Fibroblast of the aortic adventitia (primary cell): ENCODE measurements at regions not wholly inside any gene's neighbourhood (a gene's known extent, or its start where the extent isn't known, plus 50 kb on each side); places are given as distances from the start of the nearest gene placed in this dataset.

Experiments used
- DNase-seq: peaks from one replicate; pipeline ENCODE4 v3.0.0-alpha.2; 2010; ENCODE audit warnings: low read depth
- H3K4me3 ChIP-seq: 2 replicates; pipeline ENCODE4 v1.5.1; 2011; ENCODE audit warnings: low read depth, mild to moderate bottlenecking, control low read depth, low read length, moderate library complexity
- TF ChIP-seq, protein P1 (sequence below): IDR thresholded peaks from 2 replicates; pipeline ENCODE4 v1.5.1; 2011; ENCODE audit warnings: mild to moderate bottlenecking, low read length, control low read depth, inconsistent platforms; ENCODE audit not compliant: insufficient read depth

DNA sequence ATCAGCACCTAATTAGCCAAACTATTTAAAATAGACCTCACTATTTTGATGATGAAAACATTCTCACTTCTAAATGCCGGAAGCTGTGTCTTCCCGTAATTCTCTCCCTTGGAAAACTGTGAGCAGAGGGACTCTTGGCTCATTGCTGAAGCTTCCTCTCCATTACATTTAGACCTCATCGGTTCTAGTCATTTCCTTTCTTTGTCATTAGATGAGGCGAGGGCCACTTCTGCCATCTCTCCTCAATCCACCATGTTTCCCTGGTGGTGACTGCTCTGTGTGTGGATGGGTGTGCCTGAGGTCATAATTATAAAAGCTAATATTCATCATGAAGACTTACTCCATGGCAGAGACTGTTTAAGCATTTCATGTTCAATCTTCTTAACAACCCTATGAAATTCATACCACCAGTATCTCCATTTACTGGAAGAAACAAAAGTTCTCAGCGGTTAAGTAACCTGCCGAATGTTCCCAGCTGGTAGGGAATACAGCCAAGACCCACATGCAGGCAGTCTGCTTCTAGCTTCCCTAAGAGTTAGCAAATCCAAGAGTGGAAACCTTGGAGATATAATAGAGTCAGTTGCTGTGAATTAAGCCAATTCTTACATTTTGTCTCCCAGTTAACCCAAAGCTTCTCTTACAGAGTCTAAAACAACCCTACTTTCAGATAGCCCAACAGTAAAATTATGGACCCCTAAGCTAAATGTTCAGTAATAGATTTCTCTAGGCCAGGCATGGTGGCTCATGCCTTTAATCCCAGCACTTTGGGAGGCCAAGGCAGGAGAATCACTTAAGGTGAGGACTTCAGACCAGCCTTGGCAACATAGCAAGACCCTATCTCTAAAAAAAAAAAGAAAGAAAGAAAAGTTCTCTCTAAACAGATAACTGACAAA is 156.2 kb downstream of the ZBTB18 start:
- H3K4me3 ChIP-seq, result no peak overlapping the region
- peak; percentile 75 for DNase-seq
- TF ChIP-seq, protein P1, sequence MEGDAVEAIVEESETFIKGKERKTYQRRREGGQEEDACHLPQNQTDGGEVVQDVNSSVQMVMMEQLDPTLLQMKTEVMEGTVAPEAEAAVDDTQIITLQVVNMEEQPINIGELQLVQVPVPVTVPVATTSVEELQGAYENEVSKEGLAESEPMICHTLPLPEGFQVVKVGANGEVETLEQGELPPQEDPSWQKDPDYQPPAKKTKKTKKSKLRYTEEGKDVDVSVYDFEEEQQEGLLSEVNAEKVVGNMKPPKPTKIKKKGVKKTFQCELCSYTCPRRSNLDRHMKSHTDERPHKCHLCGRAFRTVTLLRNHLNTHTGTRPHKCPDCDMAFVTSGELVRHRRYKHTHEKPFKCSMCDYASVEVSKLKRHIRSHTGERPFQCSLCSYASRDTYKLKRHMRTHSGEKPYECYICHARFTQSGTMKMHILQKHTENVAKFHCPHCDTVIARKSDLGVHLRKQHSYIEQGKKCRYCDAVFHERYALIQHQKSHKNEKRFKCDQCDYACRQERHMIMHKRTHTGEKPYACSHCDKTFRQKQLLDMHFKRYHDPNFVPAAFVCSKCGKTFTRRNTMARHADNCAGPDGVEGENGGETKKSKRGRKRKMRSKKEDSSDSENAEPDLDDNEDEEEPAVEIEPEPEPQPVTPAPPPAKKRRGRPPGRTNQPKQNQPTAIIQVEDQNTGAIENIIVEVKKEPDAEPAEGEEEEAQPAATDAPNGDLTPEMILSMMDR, result no peak

DNA sequence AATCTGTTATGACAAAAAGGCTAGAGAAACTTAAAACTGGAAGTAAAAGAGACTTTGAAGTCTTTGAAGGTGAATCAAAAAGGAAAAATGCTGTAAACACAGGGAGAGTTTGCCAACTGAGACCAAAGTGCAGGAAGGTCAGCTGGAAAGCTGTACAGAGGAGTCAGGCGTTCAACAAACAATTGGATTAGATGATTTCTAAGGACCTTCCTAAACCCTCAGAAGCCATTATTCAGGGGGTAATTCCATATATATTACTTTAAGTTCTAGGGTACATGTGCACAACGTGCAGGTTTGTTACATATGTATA is 156.8 kb downstream of the ZBTB18 start:
- H3K4me3 ChIP-seq, result no peak overlapping the region
- TF ChIP-seq, protein P1, result no peak
- DNase-seq, result no peak

DNA sequence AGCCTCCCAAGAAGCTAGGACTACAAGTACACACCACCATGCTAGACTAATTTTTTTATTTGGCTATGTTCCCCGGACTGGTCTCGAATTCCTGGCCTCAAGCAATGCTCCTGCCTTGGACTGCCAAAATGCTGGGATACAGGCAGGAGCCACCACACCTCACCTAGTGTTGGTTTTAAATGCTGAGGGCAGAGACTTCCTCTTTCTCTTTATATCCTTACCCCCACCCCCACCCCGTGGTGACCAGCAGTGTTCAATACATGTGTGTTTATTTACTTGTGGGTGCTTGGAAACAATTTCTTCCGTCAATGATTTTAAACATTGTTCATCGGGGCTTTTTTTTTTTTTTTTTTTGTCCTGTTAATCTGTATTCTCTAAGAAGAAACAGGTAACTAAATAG is 158.9 kb downstream of the ZBTB18 start:
- H3K4me3 ChIP-seq, result no peak overlapping the region
- no peak for DNase-seq
- TF ChIP-seq, protein P1, result no peak

DNA sequence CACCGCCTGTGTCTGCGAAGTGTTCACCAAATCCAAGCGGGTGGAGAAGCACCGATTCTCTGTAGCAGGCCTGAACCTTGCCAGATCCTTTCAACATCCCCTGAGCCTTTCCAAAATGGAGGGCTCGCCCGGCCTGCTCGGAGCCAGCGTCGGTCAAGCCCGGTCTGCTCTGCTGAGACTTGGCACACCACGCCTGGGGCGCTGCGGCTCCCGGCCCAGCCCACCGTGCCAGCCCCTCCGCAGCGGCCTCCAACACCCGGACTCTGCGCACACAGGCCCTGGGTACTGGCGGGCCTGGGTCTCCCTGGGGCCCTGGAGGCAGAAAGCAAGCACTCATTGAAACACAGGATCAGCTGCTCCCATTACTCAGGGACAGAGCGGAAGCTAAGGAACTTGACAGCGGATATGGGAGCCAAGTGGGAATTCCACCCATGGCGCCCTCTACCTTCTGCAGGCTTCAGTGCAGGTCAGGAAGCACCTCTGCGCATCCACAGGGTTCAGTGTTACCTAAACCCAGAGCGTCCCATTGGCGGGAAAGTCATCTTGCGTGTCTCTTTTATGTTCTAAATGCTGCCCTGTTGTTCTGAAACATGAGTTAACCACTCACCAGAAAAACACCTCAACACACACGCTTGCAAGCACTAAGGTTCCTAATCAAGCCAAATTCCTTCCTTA is 159.9 kb downstream of the ZBTB18 start:
- DNase-seq, result no peak
- no peak overlapping the region for H3K4me3 ChIP-seq
- TF ChIP-seq, protein P1, result peak; percentile 44

DNA sequence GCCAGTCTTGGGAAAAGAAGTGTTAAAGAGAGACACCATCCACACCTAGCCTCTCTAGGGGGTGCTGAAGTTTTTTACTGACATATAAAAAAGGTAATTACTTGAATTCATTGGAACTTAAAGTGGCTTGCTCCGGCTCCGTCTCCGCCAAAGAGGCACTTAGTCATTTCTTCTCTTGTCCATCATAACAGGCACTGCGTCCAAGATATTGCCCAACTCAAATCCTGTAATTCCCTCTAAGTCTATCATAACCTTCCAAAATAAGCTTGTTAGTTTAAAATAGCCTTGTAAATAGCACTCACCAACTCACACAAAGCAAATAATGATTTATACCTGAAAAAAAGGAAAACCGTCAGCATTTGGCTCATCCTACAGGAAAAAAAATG is 160.5 kb downstream of the ZBTB18 start:
- H3K4me3 ChIP-seq, result no peak overlapping the region
- TF ChIP-seq, protein P1, result no peak
- DNase-seq, result peak; percentile 81

DNA sequence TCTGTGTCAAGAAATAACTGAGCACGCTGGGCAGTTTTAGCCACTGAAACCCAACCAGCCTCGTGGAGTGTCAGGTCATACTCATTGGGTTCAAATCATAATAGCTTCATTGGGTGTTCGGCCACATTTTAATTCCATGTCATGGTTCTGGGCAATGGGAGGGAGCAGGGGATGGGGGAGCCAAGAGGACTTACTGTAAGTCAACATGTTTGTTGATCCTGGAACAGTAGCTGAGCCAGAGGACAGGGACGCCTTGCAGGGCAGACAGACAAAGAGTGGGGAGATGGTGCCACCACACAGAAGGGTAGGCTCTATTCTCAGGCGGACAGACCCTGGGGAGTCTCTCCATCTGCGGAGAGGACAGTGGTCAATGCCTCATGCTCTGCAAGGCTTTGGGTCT is 161.1 kb downstream of the ZBTB18 start:
- no peak overlapping the region for H3K4me3 ChIP-seq
- TF ChIP-seq, protein P1, result no peak
- DNase-seq, result no peak
